OCI-LY3 (cell line): ENCODE measurements at regions not wholly inside any gene's neighbourhood (a gene's known extent, or its start where the extent isn't known, plus 50 kb on each side); places are given as distances from the start of the nearest gene placed in this dataset.
"Not testable (repeated sequence)": the region's sequence is repeated elsewhere in the genome, so short reads cannot be mapped to it uniquely, and the experiment has no call there.

ENCODE experiments used
- EZH2phosphoT487 ChIP-seq: fragments of 200-600 bp; shearing (Covaris generic); IDR thresholded peaks from 2 replicates; pipeline ENCODE4 v1.6.1; 2018; ENCODE audit warnings: antibody characterized with exemption, mixed run types, low read depth
- TF ChIP-seq, protein P1 (sequence below): fragments of 200-600, 300-600 bp; sonication (generic); IDR thresholded peaks from 2 replicates; pipeline ENCODE4 v1.5.1; 2014; ENCODE audit warnings: antibody characterized with exemption, low read length, low read depth

- TF ChIP-seq, protein P1, sequence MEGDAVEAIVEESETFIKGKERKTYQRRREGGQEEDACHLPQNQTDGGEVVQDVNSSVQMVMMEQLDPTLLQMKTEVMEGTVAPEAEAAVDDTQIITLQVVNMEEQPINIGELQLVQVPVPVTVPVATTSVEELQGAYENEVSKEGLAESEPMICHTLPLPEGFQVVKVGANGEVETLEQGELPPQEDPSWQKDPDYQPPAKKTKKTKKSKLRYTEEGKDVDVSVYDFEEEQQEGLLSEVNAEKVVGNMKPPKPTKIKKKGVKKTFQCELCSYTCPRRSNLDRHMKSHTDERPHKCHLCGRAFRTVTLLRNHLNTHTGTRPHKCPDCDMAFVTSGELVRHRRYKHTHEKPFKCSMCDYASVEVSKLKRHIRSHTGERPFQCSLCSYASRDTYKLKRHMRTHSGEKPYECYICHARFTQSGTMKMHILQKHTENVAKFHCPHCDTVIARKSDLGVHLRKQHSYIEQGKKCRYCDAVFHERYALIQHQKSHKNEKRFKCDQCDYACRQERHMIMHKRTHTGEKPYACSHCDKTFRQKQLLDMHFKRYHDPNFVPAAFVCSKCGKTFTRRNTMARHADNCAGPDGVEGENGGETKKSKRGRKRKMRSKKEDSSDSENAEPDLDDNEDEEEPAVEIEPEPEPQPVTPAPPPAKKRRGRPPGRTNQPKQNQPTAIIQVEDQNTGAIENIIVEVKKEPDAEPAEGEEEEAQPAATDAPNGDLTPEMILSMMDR = not testable (repeated sequence)
- TF ChIP-seq EZH2phosphoT487 = not testable (repeated sequence)
Measured at GRCh38 chr14:105688023-105688351, 161.6 kb downstream of the TMEM121 start.
